ENCODE measurements at regions not wholly inside any gene's neighbourhood (a gene's known extent, or its start where the extent isn't known, plus 50 kb on each side); places are given as distances from the start of the nearest gene placed in this dataset.

- DNase-seq = no peak
- in situ Hi-C loops (cut with HindIII; ENCODE audit: low pct_ligation_motif_present, low pct_unique_long_range_greater_than_20kb, low sequenced_read_pairs) = no loop called here
Observed at GRCh38 chr1:67952071-67952470, 98.4 kb downstream of the DIRAS3 start.

- in situ Hi-C loops (cut with HindIII; ENCODE audit: low pct_ligation_motif_present, low pct_unique_long_range_greater_than_20kb, low sequenced_read_pairs) = no loop called here
- DNase-seq = no peak
Observed at GRCh38 chr1:67951014-67951413, 99.4 kb downstream of the DIRAS3 start.

GRCh38 chr1:67948151-67949080 lies 102.0 kb downstream of the DIRAS3 start:
- in situ Hi-C loops (cut with HindIII; ENCODE audit: low pct_ligation_motif_present, low pct_unique_long_range_greater_than_20kb, low sequenced_read_pairs) = no loop called here
- peak; percentile 65 for DNase-seq

- DNase-seq = no peak
- in situ Hi-C loops (cut with HindIII; ENCODE audit: low pct_ligation_motif_present, low pct_unique_long_range_greater_than_20kb, low sequenced_read_pairs) = no loop called here
Observed at GRCh38 chr1:67947114-67947513, 103.3 kb downstream of the DIRAS3 start.

- in situ Hi-C loops (cut with HindIII; ENCODE audit: low pct_ligation_motif_present, low pct_unique_long_range_greater_than_20kb, low sequenced_read_pairs) = no loop called here
- no peak for DNase-seq
Observed at GRCh38 chr1:67945733-67946374, 104.6 kb downstream of the DIRAS3 start.

GRCh38 chr1:67942274-67942673 lies 108.2 kb downstream of the DIRAS3 start:
- in situ Hi-C loops (cut with HindIII; ENCODE audit: low pct_ligation_motif_present, low pct_unique_long_range_greater_than_20kb, low sequenced_read_pairs) = no loop called here
- DNase-seq = no peak

- in situ Hi-C loops (cut with HindIII; ENCODE audit: low pct_ligation_motif_present, low pct_unique_long_range_greater_than_20kb, low sequenced_read_pairs) = no loop called here
- no peak for DNase-seq
Observed at GRCh38 chr1:67941746-67942145, 108.5 kb upstream of the GNG12 start.

- in situ Hi-C loops (cut with HindIII; ENCODE audit: low pct_ligation_motif_present, low pct_unique_long_range_greater_than_20kb, low sequenced_read_pairs) = no loop called here
- no peak for DNase-seq
Observed at GRCh38 chr1:67941155-67941554, 107.9 kb upstream of the GNG12 start.

- in situ Hi-C loops (cut with HindIII; ENCODE audit: low pct_ligation_motif_present, low pct_unique_long_range_greater_than_20kb, low sequenced_read_pairs) = no loop called here
- DNase-seq = no peak
Observed at GRCh38 chr1:67939942-67940341, 106.7 kb upstream of the GNG12 start.

GRCh38 chr1:67939186-67939743 lies 106.0 kb upstream of the GNG12 start:
- in situ Hi-C loops (cut with HindIII; ENCODE audit: low pct_ligation_motif_present, low pct_unique_long_range_greater_than_20kb, low sequenced_read_pairs) = no loop called here
- DNase-seq = no peak

GRCh38 chr1:67937651-67938050 lies 104.4 kb upstream of the GNG12 start:
- in situ Hi-C loops (cut with HindIII; ENCODE audit: low pct_ligation_motif_present, low pct_unique_long_range_greater_than_20kb, low sequenced_read_pairs) = no loop called here
- no peak for DNase-seq

GRCh38 chr1:67937010-67937409 lies 103.7 kb upstream of the GNG12 start:
- in situ Hi-C loops (cut with HindIII; ENCODE audit: low pct_ligation_motif_present, low pct_unique_long_range_greater_than_20kb, low sequenced_read_pairs) = no loop called here

GRCh38 chr1:67935560-67935959 lies 102.3 kb upstream of the GNG12 start:
- in situ Hi-C loops (cut with HindIII; ENCODE audit: low pct_ligation_motif_present, low pct_unique_long_range_greater_than_20kb, low sequenced_read_pairs) = no loop called here
- no peak for DNase-seq

More at GRCh38 chr1:67937010-67937409, 103.7 kb upstream of the GNG12 start:
- no peak for DNase-seq

GRCh38 chr1:67931198-67931597 lies 97.9 kb upstream of the GNG12 start:
- no peak for DNase-seq
- in situ Hi-C loops (cut with HindIII; ENCODE audit: low pct_ligation_motif_present, low pct_unique_long_range_greater_than_20kb, low sequenced_read_pairs) = no loop called here

- no peak for DNase-seq
- in situ Hi-C loops (cut with HindIII; ENCODE audit: low pct_ligation_motif_present, low pct_unique_long_range_greater_than_20kb, low sequenced_read_pairs) = no loop called here
Observed at GRCh38 chr1:67923074-67923473, 89.8 kb upstream of the GNG12 start.

- in situ Hi-C loops (cut with HindIII; ENCODE audit: low pct_ligation_motif_present, low pct_unique_long_range_greater_than_20kb, low sequenced_read_pairs) = no loop called here
- no peak for DNase-seq
Observed at GRCh38 chr1:67921725-67922489, 88.6 kb upstream of the GNG12 start.

- no peak for DNase-seq
- in situ Hi-C loops (cut with HindIII; ENCODE audit: low pct_ligation_motif_present, low pct_unique_long_range_greater_than_20kb, low sequenced_read_pairs) = no loop called here
Observed at GRCh38 chr1:67919274-67920072, 86.2 kb upstream of the GNG12 start.

- in situ Hi-C loops (cut with HindIII; ENCODE audit: low pct_ligation_motif_present, low pct_unique_long_range_greater_than_20kb, low sequenced_read_pairs) = no loop called here
- DNase-seq = no peak
Observed at GRCh38 chr1:67918067-67918466, 84.8 kb upstream of the GNG12 start.
